ENCODE measurements at regions not wholly inside any gene's neighbourhood (a gene's known extent, or its start where the extent isn't known, plus 50 kb on each side); places are given as distances from the start of the nearest gene placed in this dataset.

- Histone ChIP-seq H4K20me1 (ENCODE audit: control insufficient read depth, insufficient read depth, low read depth, low read length) (no peaks in the 10 kb centered on the region), H3K4me2 (ENCODE audit: low read length) (no peak overlapping the region), H3K4me3 (ENCODE audit: low read length) (no peak overlapping the region), H3K9me2 (replicated peaks; ENCODE audit: control insufficient read depth, low read length) (no peaks in the 10 kb centered on the region), H3K9me3 (ENCODE audit: control insufficient read depth, insufficient read depth, low read length) (no peaks in the 10 kb centered on the region), H3K4me1 (ENCODE audit: control insufficient read depth, low read length) (no peaks in the 10 kb centered on the region), H3K79me2 (ENCODE audit: control insufficient read depth, low read length) (no peaks in the 10 kb centered on the region), H3F3A (ENCODE audit: control insufficient read depth, insufficient read depth) (no peaks in the 10 kb centered on the region), H3K27ac (ENCODE audit: low read depth, low read length) (no peak overlapping the region), H3K27me3 (ENCODE audit: control insufficient read depth, low read length) (no peaks in the 10 kb centered on the region), H3K36me3 (ENCODE audit: control insufficient read depth, low read length) (no peaks in the 10 kb centered on the region)
- TF ChIP-seq, protein P1, sequence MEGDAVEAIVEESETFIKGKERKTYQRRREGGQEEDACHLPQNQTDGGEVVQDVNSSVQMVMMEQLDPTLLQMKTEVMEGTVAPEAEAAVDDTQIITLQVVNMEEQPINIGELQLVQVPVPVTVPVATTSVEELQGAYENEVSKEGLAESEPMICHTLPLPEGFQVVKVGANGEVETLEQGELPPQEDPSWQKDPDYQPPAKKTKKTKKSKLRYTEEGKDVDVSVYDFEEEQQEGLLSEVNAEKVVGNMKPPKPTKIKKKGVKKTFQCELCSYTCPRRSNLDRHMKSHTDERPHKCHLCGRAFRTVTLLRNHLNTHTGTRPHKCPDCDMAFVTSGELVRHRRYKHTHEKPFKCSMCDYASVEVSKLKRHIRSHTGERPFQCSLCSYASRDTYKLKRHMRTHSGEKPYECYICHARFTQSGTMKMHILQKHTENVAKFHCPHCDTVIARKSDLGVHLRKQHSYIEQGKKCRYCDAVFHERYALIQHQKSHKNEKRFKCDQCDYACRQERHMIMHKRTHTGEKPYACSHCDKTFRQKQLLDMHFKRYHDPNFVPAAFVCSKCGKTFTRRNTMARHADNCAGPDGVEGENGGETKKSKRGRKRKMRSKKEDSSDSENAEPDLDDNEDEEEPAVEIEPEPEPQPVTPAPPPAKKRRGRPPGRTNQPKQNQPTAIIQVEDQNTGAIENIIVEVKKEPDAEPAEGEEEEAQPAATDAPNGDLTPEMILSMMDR (IDR thresholded peaks at IDR 0.05; ENCODE audit: low read depth, low read length, poor library complexity, severe bottlenecking), result no peak
Observed at GRCh38 chr11:23078289-23078971, 218.2 kb upstream of the CCDC179 start.

GRCh38 chr11:23079382-23079813 lies 219.1 kb upstream of the CCDC179 start:
- H3K9me3 ChIP-seq (ENCODE audit: control insufficient read depth, insufficient read depth, low read length), result no peaks in the 10 kb centered on the region
- no peaks in the 10 kb centered on the region for H3F3A ChIP-seq (ENCODE audit: control insufficient read depth, insufficient read depth)
- no peaks in the 10 kb centered on the region for H4K20me1 ChIP-seq (ENCODE audit: control insufficient read depth, insufficient read depth, low read depth, low read length)
- no peaks in the 10 kb centered on the region for H3K79me2 ChIP-seq (ENCODE audit: control insufficient read depth, low read length)
- H3K4me1 ChIP-seq (ENCODE audit: control insufficient read depth, low read length), result no peaks in the 10 kb centered on the region
- no peaks in the 10 kb centered on the region for H3K9me2 ChIP-seq (replicated peaks; ENCODE audit: control insufficient read depth, low read length)
- H3K36me3 ChIP-seq (ENCODE audit: control insufficient read depth, low read length), result no peaks in the 10 kb centered on the region
- TF ChIP-seq, protein P1 (IDR thresholded peaks at IDR 0.05; ENCODE audit: low read depth, low read length, poor library complexity, severe bottlenecking), result no peak
- no peak for TF ChIP-seq EZH2phosphoT487 (IDR thresholded peaks at IDR 0.05; ENCODE audit: borderline replicate concordance, low read length)
- H3K27me3 ChIP-seq (ENCODE audit: control insufficient read depth, low read length), result no peaks in the 10 kb centered on the region
- no peak overlapping the region for H3K27ac ChIP-seq (ENCODE audit: low read depth, low read length)
- H3K4me3 ChIP-seq (ENCODE audit: low read length), result no peak overlapping the region
- H3K4me2 ChIP-seq (ENCODE audit: low read length), result no peak overlapping the region

- no peak overlapping the region for H3K4me3 ChIP-seq (ENCODE audit: low read length)
- H3K9me2 ChIP-seq (replicated peaks; ENCODE audit: control insufficient read depth, low read length), result no peaks in the 10 kb centered on the region
- H4K20me1 ChIP-seq (ENCODE audit: control insufficient read depth, insufficient read depth, low read depth, low read length), result no peaks in the 10 kb centered on the region
- no peak overlapping the region for H3K4me2 ChIP-seq (ENCODE audit: low read length)
- H3K9me3 ChIP-seq (ENCODE audit: control insufficient read depth, insufficient read depth, low read length), result no peaks in the 10 kb centered on the region
- TF ChIP-seq, protein P1 (IDR thresholded peaks at IDR 0.05; ENCODE audit: low read depth, low read length, poor library complexity, severe bottlenecking), result no peak
- H3K4me1 ChIP-seq (ENCODE audit: control insufficient read depth, low read length), result no peaks in the 10 kb centered on the region
- no peaks in the 10 kb centered on the region for H3K79me2 ChIP-seq (ENCODE audit: control insufficient read depth, low read length)
- no peaks in the 10 kb centered on the region for H3F3A ChIP-seq (ENCODE audit: control insufficient read depth, insufficient read depth)
- no peaks in the 10 kb centered on the region for H3K36me3 ChIP-seq (ENCODE audit: control insufficient read depth, low read length)
- no peak overlapping the region for H3K27ac ChIP-seq (ENCODE audit: low read depth, low read length)
- no peaks in the 10 kb centered on the region for H3K27me3 ChIP-seq (ENCODE audit: control insufficient read depth, low read length)
Observed at GRCh38 chr11:23087407-23087806, 227.1 kb upstream of the CCDC179 start.

Measured in DOHH2 (cell line).